Epidermal melanocyte (primary cell): ENCODE measurements at regions not wholly inside any gene's neighbourhood (a gene's known extent, or its start where the extent isn't known, plus 50 kb on each side); places are given as distances from the start of the nearest gene placed in this dataset.

Source experiments
- DNase-seq: peaks from one replicate; pipeline ENCODE4 v3.0.0; 2011; ENCODE audit warnings: low spot score; ENCODE audit not compliant: insufficient read length

DNA sequence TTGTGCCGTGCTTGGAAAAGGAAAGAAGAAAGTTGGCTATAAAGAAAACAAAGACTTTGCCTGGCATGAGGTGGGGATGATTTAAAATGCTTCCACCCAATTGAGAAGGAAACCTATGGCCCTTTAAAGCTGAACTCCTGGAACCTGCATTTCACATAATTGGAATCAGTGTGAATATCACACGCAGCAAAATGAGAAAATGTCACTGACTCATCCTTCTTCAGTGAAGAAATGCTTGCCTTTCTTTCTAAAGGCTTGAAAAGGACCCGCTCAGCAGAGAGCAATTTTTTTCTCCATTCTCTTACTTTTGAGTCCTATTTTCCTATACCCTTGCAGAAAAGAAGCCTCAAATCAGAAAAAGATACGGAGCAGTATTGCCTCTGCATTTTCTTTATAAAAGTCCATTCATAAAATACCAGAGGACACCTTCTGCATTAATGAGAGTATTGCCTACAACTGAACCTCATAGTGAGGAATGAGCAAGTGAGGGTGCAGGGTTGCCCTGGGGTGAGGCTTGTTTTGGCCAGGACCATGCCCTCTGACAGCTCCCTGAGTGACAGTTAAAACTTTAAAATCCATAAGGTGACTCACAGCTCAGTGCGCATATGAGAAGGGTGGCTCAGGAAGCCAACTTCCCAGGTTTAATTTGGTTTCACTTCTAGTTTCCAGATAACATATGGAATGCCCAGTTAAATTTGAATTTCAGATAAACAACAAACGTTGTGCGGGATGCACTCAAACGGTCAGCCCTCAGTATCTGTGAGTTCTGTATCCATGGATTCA lies 191.9 kb upstream of the GYPC start:
- DNase-seq, result no peak

DNA sequence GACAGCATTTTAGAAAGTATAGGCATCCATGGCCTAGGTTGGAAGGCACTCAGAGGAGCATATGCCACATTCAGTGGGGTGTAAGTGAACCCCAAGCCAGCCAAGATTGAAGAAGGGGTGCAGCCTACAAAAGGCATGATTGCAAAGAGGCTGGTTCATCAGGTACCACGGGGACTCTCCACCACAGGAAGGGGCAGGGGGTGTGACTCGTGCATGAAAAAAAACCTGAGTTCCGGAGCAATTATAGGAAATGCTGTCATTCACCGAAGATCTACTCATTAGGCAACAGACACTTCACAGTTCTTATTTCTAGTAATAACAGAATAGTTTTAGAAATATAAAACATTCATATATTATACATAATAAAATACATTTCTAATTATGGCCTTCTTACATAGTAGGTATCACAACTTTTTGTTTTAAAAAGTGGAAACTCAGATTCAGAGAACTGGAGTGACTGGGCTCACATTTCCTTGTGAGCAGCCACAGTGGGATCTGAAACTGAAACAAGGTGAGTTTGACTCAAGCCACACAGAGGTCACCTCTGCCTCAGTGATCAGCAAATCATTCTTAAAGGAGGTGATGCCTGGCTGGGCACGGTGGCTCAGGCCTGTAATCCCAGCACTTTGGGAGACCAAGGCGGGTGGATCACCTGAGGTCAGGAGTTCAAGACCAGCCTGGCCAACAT lies 188.4 kb upstream of the GYPC start:
- DNase-seq, result no peak

DNA sequence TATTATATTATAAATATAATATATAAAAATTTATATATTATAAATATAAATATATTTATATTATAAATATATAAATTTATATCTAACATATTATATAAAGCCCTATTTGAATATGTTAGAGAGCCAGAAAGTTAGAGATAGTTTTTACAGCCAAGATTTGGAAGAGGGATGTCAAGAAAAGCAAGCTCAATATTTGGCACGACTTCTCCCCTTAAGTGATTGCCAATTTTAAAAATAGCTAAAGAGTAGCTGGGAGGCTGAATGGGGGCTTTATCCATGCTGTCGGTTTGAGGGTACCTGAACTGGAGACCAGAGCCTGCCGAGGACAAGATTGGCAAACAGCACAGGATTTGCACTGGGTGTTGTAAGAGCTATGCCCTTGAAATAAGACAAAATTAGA lies 180.9 kb upstream of the GYPC start:
- no peak for DNase-seq

DNA sequence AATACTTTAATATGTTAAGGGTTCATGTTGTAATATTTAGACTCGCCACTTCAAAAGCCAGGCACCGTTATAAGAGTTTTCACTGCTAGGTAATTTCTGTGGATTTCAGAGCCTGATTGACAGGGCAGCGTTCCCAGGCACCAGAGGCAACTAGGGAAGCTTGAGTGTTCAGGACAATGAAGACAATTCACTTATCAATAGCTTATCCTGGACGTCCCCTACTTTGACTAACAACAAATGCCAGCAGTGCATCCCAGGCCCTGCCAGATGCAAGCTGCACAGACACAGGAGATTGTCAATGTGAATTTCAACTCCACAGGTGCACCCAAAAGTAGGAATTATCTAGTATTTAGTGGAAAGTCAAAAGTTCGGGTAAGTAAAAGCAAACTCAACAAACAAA lies 179.3 kb upstream of the GYPC start:
- DNase-seq, result no peak

DNA sequence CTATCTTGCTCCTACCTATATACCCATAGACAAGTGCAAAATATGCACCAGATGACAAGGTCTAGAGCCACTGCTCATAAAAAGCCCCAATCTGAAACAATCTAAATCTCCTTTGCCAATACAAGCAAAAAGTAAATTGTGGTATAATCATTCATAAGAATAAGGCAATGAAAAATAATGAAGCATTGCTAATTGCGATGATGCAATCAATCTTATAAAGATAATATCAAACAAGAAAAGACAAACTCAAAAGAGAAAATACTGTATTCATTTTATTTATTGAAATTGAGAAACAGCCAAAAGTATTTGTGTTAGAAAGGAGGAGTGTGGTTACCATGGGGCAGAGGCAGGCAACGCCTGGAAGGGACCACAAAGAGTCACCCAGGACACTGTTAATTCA lies 175.9 kb upstream of the GYPC start:
- no peak for DNase-seq

DNA sequence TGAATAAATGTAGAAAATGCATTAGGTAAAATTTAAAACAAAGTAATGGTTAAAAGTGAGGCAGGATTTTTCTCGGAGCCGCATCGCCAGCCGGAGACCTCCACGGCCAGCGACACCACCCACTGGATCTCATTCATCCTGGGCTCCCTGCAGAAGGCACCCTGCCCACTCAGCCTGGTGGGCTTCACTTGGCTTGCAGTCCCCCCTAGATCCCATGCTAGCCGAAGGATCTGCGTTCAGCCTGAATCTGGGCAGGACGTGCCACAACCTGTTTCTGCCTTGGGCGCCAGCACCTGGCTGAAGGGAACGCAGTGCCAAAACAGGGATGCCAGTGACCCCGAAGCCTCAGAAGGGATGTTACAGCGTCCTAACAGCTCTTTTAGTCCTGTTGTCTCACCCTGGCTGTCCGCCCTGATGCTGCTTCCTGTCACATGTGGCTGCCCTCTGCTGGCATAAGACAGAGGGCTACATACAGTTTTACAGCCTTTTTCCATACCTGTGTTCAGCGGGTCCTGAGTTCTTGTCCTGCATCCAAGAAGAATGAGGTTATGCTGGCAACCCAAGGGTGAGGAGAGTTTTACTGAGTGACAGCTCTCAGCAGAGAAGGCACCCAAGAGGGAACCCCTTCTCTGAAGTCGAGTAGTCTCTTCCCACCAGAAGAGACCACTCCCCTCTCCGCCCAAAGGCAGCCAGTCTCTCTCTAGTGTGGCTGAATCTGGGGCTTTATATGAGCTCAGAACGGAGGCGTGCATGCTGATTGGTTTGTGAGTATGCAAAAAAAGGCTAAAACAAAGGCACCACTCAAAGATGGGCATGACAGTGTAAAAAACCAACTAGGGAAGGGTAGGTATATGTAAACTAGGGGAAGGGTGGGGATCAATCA lies 173.1 kb upstream of the GYPC start:
- no peak for DNase-seq

DNA sequence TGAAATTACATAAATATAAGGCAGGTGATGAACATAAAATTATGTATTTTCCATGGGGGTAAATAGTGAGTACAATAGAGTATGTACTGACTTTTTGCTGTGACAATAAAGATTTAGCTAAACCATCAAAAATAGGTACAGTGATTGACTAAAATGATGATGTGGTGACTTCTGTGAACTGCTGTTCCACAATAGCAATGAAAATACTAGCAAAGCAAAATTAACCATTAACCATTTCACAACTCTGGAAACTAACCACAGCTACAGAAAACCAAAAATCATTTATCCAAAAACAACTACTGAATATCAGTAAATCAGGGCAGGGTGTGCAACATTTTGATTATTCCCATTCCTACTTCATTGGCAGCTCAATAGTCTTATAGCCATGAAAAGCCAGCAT lies 161.4 kb upstream of the GYPC start:
- no peak for DNase-seq

DNA sequence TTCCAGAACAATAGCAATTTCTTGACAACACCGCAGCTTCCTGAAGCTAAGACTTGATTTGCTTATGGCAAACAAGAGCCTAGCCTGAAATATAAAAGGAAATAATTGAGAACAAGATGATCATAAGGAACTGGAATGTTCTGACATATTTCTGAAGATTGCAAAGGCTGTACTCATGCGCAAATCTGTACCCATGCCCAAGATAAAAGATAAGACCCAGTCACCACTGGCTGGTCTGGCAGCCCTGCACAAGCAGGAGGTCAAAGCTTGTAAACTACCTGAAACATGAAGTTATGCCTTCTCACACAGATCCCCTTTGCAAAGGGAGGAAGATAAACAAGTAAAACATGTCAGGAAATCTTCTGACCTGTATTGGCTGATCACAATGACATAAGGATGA lies 160.8 kb upstream of the GYPC start:
- DNase-seq, result no peak

DNA sequence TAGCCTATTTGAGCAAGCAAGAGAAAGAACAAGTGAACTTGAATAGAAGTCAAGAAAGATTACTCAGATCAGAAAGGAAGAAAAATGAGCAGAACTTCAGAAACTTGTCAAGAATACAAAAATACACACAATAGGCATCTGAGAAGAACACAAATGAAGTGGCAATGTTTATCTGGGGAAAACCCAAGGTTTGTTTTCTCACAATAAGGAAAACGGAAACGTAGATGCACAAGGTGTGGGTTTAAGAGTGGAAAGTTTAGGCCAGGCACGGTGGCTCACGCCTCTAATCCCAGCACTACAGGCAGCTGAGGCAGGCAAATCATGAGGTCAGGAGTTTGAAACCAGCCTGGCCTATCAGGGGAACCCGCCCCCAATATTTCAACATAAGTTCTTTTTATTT lies 159.5 kb upstream of the GYPC start:
- DNase-seq, result no peak

DNA sequence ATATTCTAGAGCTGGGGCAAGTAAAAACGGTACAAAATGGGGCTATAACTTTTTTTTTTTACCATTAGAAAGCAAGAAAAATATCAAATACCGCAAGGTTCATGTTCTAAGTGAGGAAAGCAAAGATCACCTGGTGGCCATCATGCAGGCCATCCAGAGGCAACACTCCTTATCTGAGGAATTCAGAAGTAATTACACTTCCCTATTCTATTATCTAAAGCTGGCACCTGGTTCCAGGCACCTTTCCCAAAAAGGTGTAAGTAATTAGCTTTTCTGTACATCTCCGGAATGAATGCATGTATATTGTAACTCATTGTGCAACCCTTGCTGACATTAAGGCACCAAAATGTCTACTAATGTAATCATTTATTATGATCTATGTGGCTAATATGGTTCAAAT lies 152.5 kb upstream of the GYPC start:
- no peak for DNase-seq

DNA sequence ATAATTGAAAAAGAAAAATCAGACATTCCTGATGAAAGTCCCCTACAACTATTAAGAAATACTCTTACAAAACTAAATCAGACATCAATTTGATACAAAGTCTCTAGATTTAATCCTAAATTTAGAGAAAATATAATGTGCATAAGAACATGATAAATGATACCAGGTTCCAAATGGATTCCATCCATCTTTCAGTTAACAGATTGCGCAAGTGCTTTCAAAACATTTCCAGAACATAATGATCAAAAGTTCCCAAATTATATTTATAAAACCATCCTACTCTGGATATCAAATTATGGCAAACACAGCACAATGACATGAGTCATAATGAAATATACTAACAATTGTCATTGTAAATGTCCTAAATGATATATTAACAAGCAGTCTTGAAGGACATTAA lies 151.0 kb upstream of the GYPC start:
- no peak for DNase-seq

DNA sequence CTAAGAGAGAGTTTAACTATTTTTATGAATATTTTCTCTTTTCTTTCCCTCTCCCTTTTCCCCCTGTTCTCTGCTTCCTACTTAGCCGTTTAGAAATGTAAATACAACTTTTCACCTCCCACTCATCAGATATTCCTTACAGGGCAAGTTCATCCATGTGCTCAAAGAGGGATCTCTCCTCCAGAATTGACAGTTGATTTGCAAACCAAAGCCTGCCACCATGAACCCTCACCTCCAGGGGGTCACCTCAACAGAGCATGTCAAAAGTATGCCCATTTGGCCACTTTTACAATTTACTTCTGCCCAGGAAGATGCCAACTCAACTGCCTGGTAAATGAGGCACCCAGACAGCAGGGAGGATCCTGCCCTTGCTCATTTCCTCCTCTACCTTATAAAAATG lies 149.2 kb upstream of the GYPC start:
- DNase-seq, result no peak

DNA sequence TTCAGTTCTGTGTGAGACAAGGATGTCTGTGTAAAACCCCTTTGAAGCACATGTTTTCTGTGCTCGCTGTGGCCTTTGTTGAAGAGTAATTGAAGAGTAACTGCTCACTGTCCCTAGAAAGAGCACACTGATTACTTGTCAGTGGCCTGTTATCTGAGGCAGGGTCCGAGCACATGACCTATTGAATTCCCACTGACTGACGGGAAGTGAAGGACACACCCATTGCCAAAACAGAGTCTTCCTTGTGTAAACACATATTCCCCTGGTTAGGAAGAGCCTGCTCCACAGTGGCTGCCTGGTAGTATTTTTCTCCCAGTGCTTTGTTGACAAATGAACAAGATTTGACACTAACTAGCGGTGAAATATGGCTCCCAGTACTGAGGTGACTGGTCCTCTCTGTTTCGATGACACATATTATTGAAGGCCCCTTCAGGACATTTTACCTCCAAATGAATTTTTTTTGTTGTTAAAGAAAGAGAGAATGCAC lies 148.5 kb upstream of the GYPC start:
- DNase-seq, result no peak

DNA sequence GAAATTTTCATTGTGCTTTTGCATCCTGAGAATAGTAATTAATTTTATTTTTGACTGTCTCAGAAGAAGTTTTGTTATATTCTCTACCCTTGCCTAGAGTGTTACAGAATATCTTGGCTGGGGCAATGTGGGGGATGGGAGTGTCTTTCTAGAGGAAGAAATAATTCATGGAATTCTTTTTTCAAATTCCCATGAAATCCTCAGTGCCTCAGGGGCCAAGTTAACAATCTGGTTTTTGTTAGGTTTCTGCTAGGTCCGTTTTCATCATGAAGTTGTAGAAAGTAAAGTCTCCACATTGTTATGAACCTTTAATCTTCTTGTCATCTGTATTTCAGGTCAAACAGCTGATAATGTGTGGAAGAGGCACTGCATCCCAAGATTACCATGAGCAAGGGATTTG lies 145.6 kb upstream of the GYPC start:
- no peak for DNase-seq

DNA sequence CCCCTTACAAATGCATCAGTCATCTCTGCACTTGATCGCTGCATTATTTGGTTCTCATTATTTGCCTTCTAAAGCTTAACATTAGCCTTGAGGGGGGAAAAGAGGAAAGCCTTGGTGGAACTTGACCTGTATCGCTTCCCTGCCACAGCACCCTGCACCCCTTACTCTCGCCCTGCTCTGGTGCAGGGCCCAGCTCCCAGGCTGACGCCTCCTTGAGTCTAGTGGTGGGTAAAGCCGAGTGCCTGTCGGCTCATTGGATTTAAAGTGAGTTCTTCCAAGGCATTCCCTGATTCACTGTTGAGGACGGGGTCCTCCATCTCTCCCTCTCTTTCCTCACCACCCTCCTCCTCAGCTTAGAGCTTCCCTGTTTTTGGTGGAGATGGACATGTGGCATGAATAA lies 145.0 kb upstream of the GYPC start:
- no peak for DNase-seq

DNA sequence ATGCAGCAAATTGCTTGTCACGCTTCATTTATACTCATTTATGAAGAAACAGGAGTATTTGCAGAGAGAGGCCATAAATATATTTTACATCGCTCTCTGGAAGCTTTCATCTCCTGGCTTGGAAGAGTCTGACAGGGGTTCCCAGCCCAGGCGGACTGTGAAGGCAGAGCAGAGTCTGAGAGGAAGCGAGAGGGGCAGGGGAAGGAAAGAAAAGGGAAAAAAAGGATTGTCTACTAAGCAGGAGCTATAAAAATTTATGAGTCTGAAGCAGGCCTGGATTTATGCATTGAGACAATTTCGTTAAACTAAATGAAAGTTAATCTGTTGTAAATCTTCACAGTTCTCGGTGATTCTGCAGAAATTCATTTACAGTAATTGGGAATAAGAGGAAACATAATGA lies 143.9 kb upstream of the GYPC start:
- no peak for DNase-seq

DNA sequence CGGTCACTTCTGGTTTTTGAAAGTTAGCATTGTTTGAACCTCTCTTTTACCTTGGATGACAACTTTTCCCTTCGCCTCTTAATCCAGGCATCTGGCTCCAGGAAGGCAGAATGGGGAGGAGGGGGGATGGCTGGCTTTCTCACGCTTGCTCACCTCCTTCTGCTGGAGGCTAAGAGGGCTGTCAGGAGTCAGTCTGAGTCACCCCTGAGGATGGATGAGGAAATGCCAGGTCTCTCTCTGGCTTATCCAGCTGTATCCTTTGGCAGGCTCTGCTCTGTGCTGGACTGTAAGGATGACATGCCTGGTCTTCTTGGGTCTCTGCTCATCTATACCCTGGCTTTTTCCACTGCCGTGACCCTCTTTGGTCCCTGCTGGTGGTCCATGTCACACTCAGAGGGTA lies 142.9 kb upstream of the GYPC start:
- no peak for DNase-seq

DNA sequence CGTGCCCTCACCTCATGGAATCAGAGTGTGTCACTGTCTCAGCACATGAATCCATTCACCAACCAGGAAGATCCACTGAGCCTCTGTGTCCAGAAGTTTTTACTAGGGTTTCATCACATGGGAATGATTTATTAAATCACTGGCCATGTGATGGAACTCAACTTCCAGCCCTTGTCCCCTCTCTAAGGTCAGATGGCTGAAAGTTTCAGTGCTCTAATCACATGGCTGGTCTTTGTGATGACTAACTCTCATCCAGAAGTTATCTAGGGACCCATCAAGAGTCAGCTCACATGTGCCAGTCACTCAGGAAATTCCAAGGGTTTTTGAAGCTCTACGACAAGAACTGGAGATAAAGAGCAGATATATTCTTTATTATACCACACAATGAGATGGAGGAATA lies 140.5 kb upstream of the GYPC start:
- no peak for DNase-seq

DNA sequence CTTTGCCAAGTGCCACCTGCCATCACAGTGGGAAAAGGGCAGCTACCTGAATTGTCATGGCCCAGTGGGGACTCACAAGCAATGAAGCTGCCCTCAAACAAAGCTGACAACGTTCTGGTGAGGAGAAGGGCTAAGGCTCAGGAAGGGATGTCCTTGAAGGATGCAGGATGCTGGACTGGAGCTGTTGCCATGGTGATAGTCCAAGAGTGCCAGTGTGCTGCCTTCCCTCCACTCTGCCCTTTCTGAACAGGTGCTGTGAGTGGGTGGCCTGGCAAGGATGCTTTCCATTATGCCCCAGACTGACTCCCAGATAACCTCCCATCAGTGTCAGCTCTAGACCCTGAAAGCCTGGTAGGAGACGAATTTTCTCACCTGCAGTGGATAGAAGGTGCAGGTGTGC lies 137.8 kb upstream of the GYPC start:
- DNase-seq, result no peak

DNA sequence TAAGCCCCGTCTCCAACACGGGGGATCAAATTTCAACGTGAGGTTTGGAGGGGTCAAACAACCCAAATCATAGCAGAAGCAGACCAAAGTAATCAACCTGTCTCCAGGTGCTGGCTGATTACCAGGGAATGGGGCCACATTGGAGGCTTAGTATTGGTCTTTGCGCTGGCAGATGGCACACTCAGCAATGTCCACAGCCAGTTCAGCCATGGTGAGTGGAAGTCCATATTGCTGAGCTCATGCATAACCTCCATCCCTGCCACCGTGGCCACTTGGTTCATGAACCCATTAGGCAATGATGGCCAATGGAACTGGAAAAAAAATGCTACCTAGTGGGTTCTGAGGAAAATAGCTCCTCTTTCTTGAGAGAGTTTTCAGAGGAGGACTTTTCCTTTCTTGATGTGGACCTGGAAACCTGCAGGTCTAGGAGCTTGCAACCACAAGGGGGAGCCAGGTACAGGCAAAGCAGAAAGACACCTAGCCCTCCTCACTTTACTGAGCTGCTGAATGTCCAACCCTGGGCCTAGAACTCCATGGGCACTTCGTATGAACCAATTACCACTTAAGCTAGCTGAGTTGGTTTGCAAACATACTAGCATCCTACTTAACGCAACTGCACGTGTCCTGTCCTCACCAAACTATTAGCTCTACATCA lies 128.0 kb upstream of the GYPC start:
- DNase-seq, result no peak

DNA sequence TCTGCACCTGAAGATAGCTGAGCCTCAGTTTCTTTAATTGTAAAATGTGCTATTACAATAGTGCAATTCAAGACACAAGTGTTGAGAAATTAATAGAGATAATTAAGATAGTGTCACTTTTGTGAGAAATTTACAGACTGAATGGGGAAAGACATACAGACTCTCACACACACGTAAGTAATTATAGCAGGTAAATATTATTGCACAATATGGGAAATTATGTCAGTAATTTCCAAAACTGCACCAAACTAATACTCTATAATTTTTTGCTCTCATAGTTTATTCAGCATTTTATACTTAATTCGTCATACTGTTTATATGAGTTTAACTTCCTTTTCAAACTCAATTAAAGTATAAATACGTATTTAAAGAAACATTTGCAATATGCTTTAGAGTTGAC lies 124.9 kb upstream of the GYPC start:
- DNase-seq, result no peak

DNA sequence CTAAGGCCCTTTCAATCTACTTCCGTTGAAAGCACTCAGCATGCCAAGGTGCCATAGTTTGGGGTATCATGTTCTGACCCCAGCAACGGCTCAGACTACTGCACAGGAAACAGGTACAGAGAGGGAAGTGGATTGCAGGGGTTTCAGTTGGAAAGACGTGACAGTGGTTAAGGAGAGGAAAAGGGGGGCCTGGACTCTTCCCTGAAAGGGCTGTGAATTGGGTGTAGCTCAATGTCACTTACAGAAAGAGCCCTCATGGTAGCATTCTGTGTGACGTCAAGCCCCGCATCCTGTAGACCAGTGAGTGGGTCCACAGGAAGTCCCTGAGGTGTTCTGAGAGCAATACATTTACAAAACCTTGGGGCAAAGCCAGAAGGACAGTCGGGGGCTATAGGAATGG lies 121.5 kb upstream of the GYPC start:
- DNase-seq, result no peak
